BLaER1 treated with 17β-estradiol and CSF1 and Interleukin-3, amounts not matched to agents 10 nM and 100 nM (cell line): ENCODE measurements at regions not wholly inside any gene's neighbourhood (a gene's known extent, or its start where the extent isn't known, plus 50 kb on each side); places are given as distances from the start of the nearest gene placed in this dataset.

Source experiments
- H3K27ac ChIP-seq, 11 experiments: shearing (Covaris generic); formaldehyde crosslinking; 2 replicates each; pipeline ENCODE4 v1.8.1; 2022
- H3K27me3 ChIP-seq, 11 experiments: shearing (Covaris generic); formaldehyde crosslinking; 2 replicates each; pipeline ENCODE4 v1.8.1; 2022
- H3K36me3 ChIP-seq, 11 experiments: shearing (Covaris generic); formaldehyde crosslinking; 2 replicates each; pipeline ENCODE4 v1.8.1; 2022
- H3K4me1 ChIP-seq, 10 experiments: shearing (Covaris generic); formaldehyde crosslinking; 2 replicates each; pipeline ENCODE4 v1.8.1; 2022
- H3K4me2 ChIP-seq, 11 experiments: shearing (Covaris generic); formaldehyde crosslinking; 2 replicates each; pipeline ENCODE4 v1.8.1; 2022
- H3K4me3 ChIP-seq, 10 experiments: shearing (Covaris generic); formaldehyde crosslinking; 2 replicates each; pipeline ENCODE4 v1.8.1; 2022
- H3K9ac ChIP-seq, 11 experiments: shearing (Covaris generic); formaldehyde crosslinking; 2 replicates each; pipeline ENCODE4 v1.8.1; 2022
- H3K9me3 ChIP-seq, 11 experiments: shearing (Covaris generic); formaldehyde crosslinking; replicated peaks in 1 of 11; 2 replicates each; pipeline ENCODE4 v1.8.1; 2022
- H4K20me1 ChIP-seq, 11 experiments: shearing (Covaris generic); formaldehyde crosslinking; 2 replicates each; pipeline ENCODE4 v1.8.1; 2022
- Cebpa-rat ChIP-seq, 11 experiments: shearing (Covaris generic); IDR thresholded peaks; 2 replicates each; pipeline ENCODE4 v1.8.1; 2022

GRCh38 chr5:110063640-110064602 is 374.2 kb downstream of the MAN2A1 start:
- H3K4me1 ChIP-seq: peaks cover 20 to 26% (median 22%) of the 10 kb centered on the region in 10 experiments
- no peaks in the 10 kb centered on the region for H3K27me3 ChIP-seq
- no peaks in the 10 kb centered on the region for H3K36me3 ChIP-seq
- H3K9ac ChIP-seq: peak overlapping the region in 4 of 11 experiments; percentile 7 to 32 (median 11); a peak in 4 of 22 replicates
- H3K9me3 ChIP-seq: peaks cover 9 to 23% (median 15%) of the 10 kb centered on the region in 11 experiments
- no peaks in the 10 kb centered on the region for H4K20me1 ChIP-seq
- H3K27ac ChIP-seq: peak overlapping the region in 8 of 11 experiments; percentile 5 to 72 (median 60); a peak in 15 of 22 replicates
- TF ChIP-seq Cebpa-rat (IDR thresholded peaks at IDR 0.05): no peak
- H3K4me2 ChIP-seq: peak overlapping the region; percentile 49 to 88 (median 68)
- H3K4me3 ChIP-seq: peak overlapping the region in 1 of 10 experiments; percentile 27; a peak in 3 of 20 replicates

GRCh38 chr5:110064603-110065268 is 375.0 kb downstream of the MAN2A1 start:
- H3K4me1 ChIP-seq: peaks cover 20 to 26% (median 22%) of the 10 kb centered on the region in 10 experiments
- peaks cover 17 to 31% (median 23%) of the 10 kb centered on the region in 11 experiments for H3K9me3 ChIP-seq
- peak overlapping the region; percentile 49 to 88 (median 68) for H3K4me2 ChIP-seq
- peak overlapping the region in 8 of 11 experiments; percentile 5 to 72 (median 60); a peak in 16 of 22 replicates for H3K27ac ChIP-seq
- H3K4me3 ChIP-seq: peak overlapping the region in 1 of 10 experiments; percentile 27; a peak in 2 of 20 replicates
- peak overlapping the region in 3 of 11 experiments; percentile 10 to 32 (median 12); a peak in 4 of 22 replicates for H3K9ac ChIP-seq
- H4K20me1 ChIP-seq: no peaks in the 10 kb centered on the region
- no peaks in the 10 kb centered on the region for H3K36me3 ChIP-seq
- no peak for TF ChIP-seq Cebpa-rat (IDR thresholded peaks at IDR 0.05)
- no peaks in the 10 kb centered on the region for H3K27me3 ChIP-seq

GRCh38 chr5:110070836-110071235 is 381.1 kb downstream of the MAN2A1 start:
- peaks cover 67 to 79% (median 73%) of the 10 kb centered on the region in 11 experiments for H3K9me3 ChIP-seq
- H3K4me1 ChIP-seq: peaks cover 22 to 40% (median 29%) of the 10 kb centered on the region in 10 experiments
- no peak overlapping the region for H3K9ac ChIP-seq
- no peak for TF ChIP-seq Cebpa-rat (IDR thresholded peaks at IDR 0.05)
- H3K27ac ChIP-seq: no peak overlapping the region
- H3K36me3 ChIP-seq: peaks cover 0 to 25% (median 7%) of the 10 kb centered on the region in 11 experiments; a peak in 6 of 22 replicates
- no peak overlapping the region for H3K4me3 ChIP-seq
- peak overlapping the region in 7 of 11 experiments; percentile 12 to 56 (median 31); a peak in 13 of 22 replicates for H3K4me2 ChIP-seq
- H3K27me3 ChIP-seq: no peaks in the 10 kb centered on the region
- no peaks in the 10 kb centered on the region for H4K20me1 ChIP-seq

GRCh38 chr5:110072651-110073050 is 382.9 kb downstream of the MAN2A1 start:
- H3K36me3 ChIP-seq: peaks cover 0 to 25% (median 7%) of the 10 kb centered on the region in 11 experiments; a peak in 6 of 22 replicates
- peak overlapping the region in 4 of 11 experiments; percentile 14 to 50 (median 20); a peak in 4 of 22 replicates for H3K27ac ChIP-seq
- peak overlapping the region in 6 of 11 experiments; percentile 35 to 59 (median 52); a peak in 9 of 22 replicates for H3K4me2 ChIP-seq
- TF ChIP-seq Cebpa-rat (IDR thresholded peaks at IDR 0.05): no peak
- peaks cover 74 to 89% (median 81%) of the 10 kb centered on the region in 11 experiments for H3K9me3 ChIP-seq
- H3K9ac ChIP-seq: no peak overlapping the region
- H3K27me3 ChIP-seq: no peaks in the 10 kb centered on the region
- H3K4me3 ChIP-seq: peak overlapping the region in 6 of 10 experiments; percentile 2 to 50 (median 8); a peak in 7 of 20 replicates
- H4K20me1 ChIP-seq: no peaks in the 10 kb centered on the region
- peaks cover 36 to 54% (median 42%) of the 10 kb centered on the region in 10 experiments for H3K4me1 ChIP-seq

- peak overlapping the region in 3 of 10 experiments; percentile 13 to 31 (median 25); a peak in 4 of 20 replicates for H3K4me3 ChIP-seq
- H4K20me1 ChIP-seq: no peaks in the 10 kb centered on the region
- H3K4me2 ChIP-seq: no peak overlapping the region
- no peaks in the 10 kb centered on the region for H3K27me3 ChIP-seq
- peaks cover 71 to 87% (median 80%) of the 10 kb centered on the region in 11 experiments for H3K9me3 ChIP-seq
- H3K9ac ChIP-seq: no peak overlapping the region
- H3K36me3 ChIP-seq: peaks cover 0 to 25% (median 7%) of the 10 kb centered on the region in 11 experiments; a peak in 6 of 22 replicates
- TF ChIP-seq Cebpa-rat (IDR thresholded peaks at IDR 0.05): no peak
- H3K27ac ChIP-seq: peak overlapping the region in 7 of 11 experiments; percentile 84 to 94 (median 84); a peak in 10 of 22 replicates
- H3K4me1 ChIP-seq: peaks cover 36 to 54% (median 42%) of the 10 kb centered on the region in 10 experiments
Observed at GRCh38 chr5:110073534-110073933, 383.8 kb downstream of the MAN2A1 start.

- peak in 3 of 11 experiments; percentile 41 to 61 (median 56); a peak in 2 of 22 replicates for TF ChIP-seq Cebpa-rat (IDR thresholded peaks at IDR 0.05)
- H3K36me3 ChIP-seq: peaks cover 0 to 21% (median 7%) of the 10 kb centered on the region in 11 experiments; a peak in 6 of 22 replicates
- H3K27ac ChIP-seq: peak overlapping the region in 10 of 11 experiments; percentile 16 to 94 (median 84); a peak in 19 of 22 replicates
Observed at GRCh38 chr5:110075656-110076055, 385.9 kb downstream of the MAN2A1 start.

GRCh38 chr5:110077147-110077546 is 387.4 kb downstream of the MAN2A1 start:
- Histone ChIP-seq H3K27ac (peak overlapping the region in 8 of 11 experiments; percentile 84 to 94 (median 85); a peak in 13 of 22 replicates), H3K36me3 (peaks cover 0 to 18% (median 7%) of the 10 kb centered on the region in 11 experiments; a peak in 6 of 22 replicates), H3K4me2 (peak overlapping the region; percentile 3 to 96 (median 80); a peak in 16 of 22 replicates), H3K9me3 (peaks cover 34 to 56% (median 45%) of the 10 kb centered on the region in 11 experiments), H3K4me1 (peaks cover 26 to 40% (median 37%) of the 10 kb centered on the region in 10 experiments), H3K4me3 (no peak overlapping the region), H3K27me3 (no peaks in the 10 kb centered on the region), H3K9ac (no peak overlapping the region), H4K20me1 (no peaks in the 10 kb centered on the region)
- no peak for TF ChIP-seq Cebpa-rat (IDR thresholded peaks at IDR 0.05)

More at GRCh38 chr5:110075656-110076055, 385.9 kb downstream of the MAN2A1 start:
- H3K9ac ChIP-seq: peak overlapping the region in 9 of 11 experiments; percentile 10 to 74 (median 71); a peak in 17 of 22 replicates
- peak overlapping the region; percentile 73 to 96 (median 80) for H3K4me2 ChIP-seq
- peaks cover 33 to 52% (median 42%) of the 10 kb centered on the region in 10 experiments for H3K4me1 ChIP-seq
- H3K4me3 ChIP-seq: peak overlapping the region in 7 of 10 experiments; percentile 7 to 46 (median 18); a peak in 7 of 20 replicates
- peaks cover 49 to 70% (median 59%) of the 10 kb centered on the region in 11 experiments for H3K9me3 ChIP-seq
- H3K27me3 ChIP-seq: no peaks in the 10 kb centered on the region
- H4K20me1 ChIP-seq: no peaks in the 10 kb centered on the region

GRCh38 chr5:110082194-110082593 is 392.5 kb downstream of the MAN2A1 start:
- no peaks in the 10 kb centered on the region for H4K20me1 ChIP-seq
- H3K9me3 ChIP-seq: peaks cover 4 to 23% (median 13%) of the 10 kb centered on the region in 11 experiments; a peak in 19 of 22 replicates
- H3K4me2 ChIP-seq: no peak overlapping the region
- H3K27me3 ChIP-seq: peaks cover 0 to 4% (median 0%) of the 10 kb centered on the region in 11 experiments; a peak in 1 of 22 replicates
- H3K4me1 ChIP-seq: peaks cover 6 to 12% (median 10%) of the 10 kb centered on the region in 10 experiments; a peak in 19 of 20 replicates
- H3K36me3 ChIP-seq: no peaks in the 10 kb centered on the region; a peak in 1 of 22 replicates
- no peak for TF ChIP-seq Cebpa-rat (IDR thresholded peaks at IDR 0.05)
- H3K27ac ChIP-seq: no peak overlapping the region
- no peak overlapping the region for H3K4me3 ChIP-seq
- H3K9ac ChIP-seq: no peak overlapping the region
